NCI-H2227 (cell line): ENCODE measurements at regions not wholly inside any gene's neighbourhood (a gene's known extent, or its start where the extent isn't known, plus 50 kb on each side); places are given as distances from the start of the nearest gene placed in this dataset.
"Not testable (repeated sequence)": the region's sequence is repeated elsewhere in the genome, so short reads cannot be mapped to it uniquely, and the experiment has no call there.

Source experiments
- DNase-seq: peaks from one replicate; lab custom pipeline; 2025; ENCODE audit not compliant: unreplicated experiment; lab: John Stamatoyannopoulos, UW

DNA sequence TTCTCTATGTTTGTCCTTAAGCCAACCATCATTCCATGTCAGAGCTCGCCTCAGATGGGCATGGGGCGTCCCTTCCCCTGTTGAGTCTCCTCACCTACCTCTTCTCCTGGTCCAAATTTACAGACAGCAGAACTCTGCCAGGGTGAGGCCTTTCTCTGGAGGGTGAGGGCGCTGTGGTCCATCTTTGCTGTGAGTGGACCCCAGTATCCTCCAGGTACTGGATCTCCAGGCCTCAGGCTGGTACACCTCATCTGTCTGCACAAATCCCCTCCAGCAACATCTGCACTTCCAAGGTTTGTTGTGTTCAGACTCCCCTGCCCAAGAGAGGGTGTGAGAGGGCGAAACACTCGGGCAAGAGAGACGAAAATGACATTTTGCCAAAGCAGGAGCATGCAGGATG, 63.9 kb upstream of the EDAR start:
- no peak for DNase-seq

DNA sequence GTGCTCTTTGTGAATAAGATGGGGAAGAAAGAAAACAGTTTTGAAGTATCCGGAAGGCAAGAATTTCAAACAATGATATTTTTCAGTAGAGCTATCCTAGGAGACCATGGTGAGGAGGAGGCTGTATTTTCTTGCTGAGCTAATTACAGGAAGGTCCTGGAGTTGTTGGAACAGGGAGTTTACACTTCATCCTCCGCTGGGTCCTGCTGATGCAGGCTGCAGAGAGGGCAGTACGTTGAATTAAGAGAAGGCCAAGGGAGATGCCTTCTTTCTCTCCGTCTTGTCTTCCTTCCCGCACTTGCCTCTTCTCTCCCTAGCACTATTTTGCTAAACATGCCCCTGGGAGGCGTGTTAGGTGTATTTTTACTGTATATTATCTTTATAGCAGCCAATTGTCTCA, 60.0 kb upstream of the EDAR start:
- peak; percentile 90 for DNase-seq

DNA sequence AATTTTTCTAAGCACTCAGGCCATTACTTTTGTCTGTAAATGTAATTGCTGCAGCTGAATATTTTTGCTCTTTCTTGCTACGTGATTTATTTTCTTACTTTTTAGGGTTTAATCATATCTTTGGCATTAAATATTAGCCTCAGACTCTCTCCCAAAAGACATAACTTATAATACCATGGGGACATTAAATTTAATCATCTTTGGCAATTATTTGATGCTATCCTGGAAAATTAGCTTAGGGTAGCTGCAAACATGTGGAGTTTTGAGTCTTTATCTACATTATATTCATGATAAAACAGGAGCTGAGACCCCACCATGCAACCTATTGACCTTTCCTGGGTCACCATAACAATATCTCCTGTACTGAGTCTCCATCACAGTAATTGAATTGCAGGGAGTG, 59.1 kb upstream of the EDAR start:
- DNase-seq = no peak

DNA sequence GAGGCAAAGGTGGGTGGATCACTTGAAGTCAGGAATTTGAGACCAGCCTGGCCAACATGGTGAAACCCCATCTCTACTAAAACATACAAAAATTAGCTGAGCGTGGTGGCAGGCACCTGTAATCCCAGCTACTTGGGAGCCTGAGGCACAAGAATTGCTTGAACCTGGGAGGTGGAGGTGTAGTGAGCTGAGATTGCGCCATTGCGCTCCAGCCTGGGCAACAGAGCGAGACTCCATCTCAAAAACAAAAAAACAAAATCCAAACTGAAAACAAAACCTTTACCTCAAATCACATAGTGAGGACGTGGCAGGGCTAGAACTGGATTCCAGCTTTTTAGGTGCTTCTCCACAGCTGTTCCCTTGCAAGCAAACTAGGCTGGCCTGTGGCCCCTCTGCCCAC, 58.5 kb upstream of the EDAR start:
- not testable (repeated sequence) for DNase-seq

DNA sequence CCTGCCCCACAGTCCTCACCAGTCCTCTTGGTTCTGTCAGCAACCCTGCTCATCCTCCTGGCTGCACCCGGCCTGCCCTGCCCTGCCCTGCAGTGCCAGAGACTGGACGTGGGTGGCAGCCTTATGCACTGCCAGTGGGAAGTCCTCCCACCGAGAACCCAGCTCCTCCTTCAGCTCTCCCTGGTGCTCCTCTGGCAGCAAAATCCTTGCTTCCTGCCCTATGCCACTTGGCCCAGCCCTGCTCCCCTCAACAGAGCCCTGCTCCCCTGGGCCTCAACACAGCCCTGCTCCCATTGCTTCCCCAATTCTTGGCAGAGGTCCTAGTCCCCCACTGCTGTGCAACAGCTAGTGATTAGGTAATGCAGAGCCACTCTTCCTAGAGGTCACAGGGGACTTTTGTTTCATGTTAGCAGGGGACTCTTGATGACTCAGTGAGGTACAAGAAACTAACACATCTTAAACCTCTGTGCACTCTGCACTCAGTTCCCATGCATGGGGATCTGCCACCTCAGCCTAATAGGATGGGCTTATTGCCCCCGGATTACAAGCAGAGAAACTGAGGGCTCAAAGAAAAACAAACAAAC, 58.0 kb upstream of the EDAR start:
- no peak for DNase-seq

DNA sequence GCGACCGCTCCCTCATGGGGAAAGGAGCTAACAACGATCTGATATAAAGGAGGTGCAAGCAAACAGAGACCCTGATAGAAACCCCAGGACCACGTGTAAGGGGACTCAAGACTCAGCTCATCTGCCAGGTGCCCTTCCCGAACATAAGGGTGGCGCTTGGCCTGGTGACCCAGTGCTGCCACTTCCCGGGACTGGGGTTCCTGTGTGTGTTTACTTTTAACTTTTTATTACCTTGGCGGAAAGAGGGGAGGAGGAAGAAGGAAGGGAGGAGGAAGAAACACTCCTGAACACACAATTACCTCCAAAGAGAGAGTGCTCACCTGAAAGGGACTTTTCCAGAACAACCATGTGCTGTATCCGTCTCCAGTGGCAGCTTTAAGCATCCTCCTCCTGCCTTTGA, 56.5 kb upstream of the EDAR start:
- no peak for DNase-seq

DNA sequence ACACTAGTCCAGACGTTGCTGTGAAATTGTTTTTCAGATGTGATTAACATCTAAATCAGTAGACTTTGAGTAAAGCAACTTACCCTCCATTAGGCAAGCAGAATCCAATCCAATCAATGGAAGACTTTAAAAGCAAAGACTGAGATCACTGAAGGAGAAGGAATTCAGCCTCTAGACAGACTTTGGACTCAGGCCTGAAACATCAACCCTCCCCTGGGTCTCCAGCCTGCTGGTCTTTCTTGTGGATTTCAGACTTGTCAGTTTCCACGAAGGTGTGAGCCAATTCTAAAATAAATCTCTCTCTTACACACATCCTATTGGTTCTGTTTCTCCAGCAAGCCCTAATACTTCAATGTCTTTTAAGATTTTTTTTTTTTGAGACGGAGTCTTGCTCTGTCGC, 50.0 kb upstream of the EDAR start:
- no peak for DNase-seq
